Dedifferentiated amniotic fluid mesenchymal stem cell (primary cell): ENCODE measurements at regions not wholly inside any gene's neighbourhood (a gene's known extent, or its start where the extent isn't known, plus 50 kb on each side); places are given as distances from the start of the nearest gene placed in this dataset.

ENCODE experiments used
- DNase-seq: peaks from one replicate; pipeline ENCODE4 v3.0.0-alpha.2; 2016; ENCODE audit errors: extremely low spot score

GRCh38 chr16:86865851-86866662 is 287.7 kb downstream of the FOXL1 start:
- DNase-seq: peak; percentile 74

GRCh38 chr16:86866986-86867722 is 288.8 kb downstream of the FOXL1 start:
- DNase-seq: no peak

GRCh38 chr16:86868070-86868469 is 289.7 kb downstream of the FOXL1 start:
- no peak for DNase-seq

GRCh38 chr16:86868786-86869185 is 290.4 kb downstream of the FOXL1 start:
- DNase-seq: no peak

- no peak for DNase-seq
Measured at GRCh38 chr16:86869288-86870022, 291.1 kb downstream of the FOXL1 start.

- no peak for DNase-seq
Measured at GRCh38 chr16:86870380-86870779, 292.0 kb downstream of the FOXL1 start.

- no peak for DNase-seq
Measured at GRCh38 chr16:86872131-86872530, 293.8 kb downstream of the FOXL1 start.

- no peak for DNase-seq
Measured at GRCh38 chr16:86872833-86873232, 294.5 kb downstream of the FOXL1 start.

GRCh38 chr16:86874141-86874540 is 295.8 kb downstream of the FOXL1 start:
- no peak for DNase-seq

- no peak for DNase-seq
Measured at GRCh38 chr16:86876499-86876898, 298.1 kb downstream of the FOXL1 start.

GRCh38 chr16:86877108-86877507 is 298.8 kb downstream of the FOXL1 start:
- no peak for DNase-seq

- DNase-seq: no peak
Measured at GRCh38 chr16:86877835-86878234, 299.5 kb downstream of the FOXL1 start.

GRCh38 chr16:86878236-86879080 is 300.1 kb downstream of the FOXL1 start:
- DNase-seq: no peak

- DNase-seq: no peak
Measured at GRCh38 chr16:86879268-86879667, 300.9 kb downstream of the FOXL1 start.

GRCh38 chr16:86880316-86881117 is 302.2 kb downstream of the FOXL1 start:
- DNase-seq: no peak

GRCh38 chr16:86881118-86881510 is 302.8 kb downstream of the FOXL1 start:
- DNase-seq: no peak

GRCh38 chr16:86881861-86882273 is 303.5 kb downstream of the FOXL1 start:
- DNase-seq: no peak

GRCh38 chr16:86882586-86883280 is 304.4 kb downstream of the FOXL1 start:
- peak; percentile 63 for DNase-seq

- no peak for DNase-seq
Measured at GRCh38 chr16:86883583-86884389, 305.4 kb downstream of the FOXL1 start.

- DNase-seq: no peak
Measured at GRCh38 chr16:86884390-86884650, 306.0 kb downstream of the FOXL1 start.
